Activated CD8-positive, alpha-beta memory T cell treated with anti-CD3 and anti-CD28 coated beads for 36 hours (primary cell): ENCODE measurements at regions not wholly inside any gene's neighbourhood (a gene's known extent, or its start where the extent isn't known, plus 50 kb on each side); places are given as distances from the start of the nearest gene placed in this dataset.

ENCODE experiments used
- CTCF ChIA-PET: fragments of 350-600 bp; sonication (Branson Sonifier 250); formaldehyde crosslinking; loops from one replicate; lab custom pipeline; 2021; ENCODE audit warnings: antibody characterized with exemption; lab: Charles Lee
- POLR2A ChIA-PET: fragments of 350-600 bp; sonication (Branson Sonifier 250); formaldehyde crosslinking; loops from one replicate; lab custom pipeline; 2021; ENCODE audit warnings: antibody characterized with exemption; lab: Charles Lee

DNA sequence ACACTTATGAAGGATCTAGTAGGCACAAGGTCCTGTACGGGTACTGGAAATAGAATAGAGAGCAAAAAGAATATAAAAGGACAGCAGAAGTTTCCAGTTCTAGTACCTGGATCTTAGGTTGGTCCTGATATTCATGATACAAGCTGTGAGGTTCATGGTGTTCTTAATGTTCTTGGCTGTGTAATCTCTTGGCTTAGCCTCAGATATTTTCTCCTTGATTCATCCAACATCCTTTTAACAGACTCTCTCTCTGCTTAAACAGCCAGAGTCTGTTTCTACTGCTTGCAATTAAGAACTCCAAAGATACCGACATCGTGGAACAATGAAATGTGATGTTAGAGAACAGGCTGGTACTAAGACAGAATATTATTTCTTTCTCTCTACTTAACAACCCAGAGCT, 49.9 kb downstream of the CNTN3 start:
- POLR2A ChIA-PET: no interaction called here
- CTCF ChIA-PET: no interaction called here

DNA sequence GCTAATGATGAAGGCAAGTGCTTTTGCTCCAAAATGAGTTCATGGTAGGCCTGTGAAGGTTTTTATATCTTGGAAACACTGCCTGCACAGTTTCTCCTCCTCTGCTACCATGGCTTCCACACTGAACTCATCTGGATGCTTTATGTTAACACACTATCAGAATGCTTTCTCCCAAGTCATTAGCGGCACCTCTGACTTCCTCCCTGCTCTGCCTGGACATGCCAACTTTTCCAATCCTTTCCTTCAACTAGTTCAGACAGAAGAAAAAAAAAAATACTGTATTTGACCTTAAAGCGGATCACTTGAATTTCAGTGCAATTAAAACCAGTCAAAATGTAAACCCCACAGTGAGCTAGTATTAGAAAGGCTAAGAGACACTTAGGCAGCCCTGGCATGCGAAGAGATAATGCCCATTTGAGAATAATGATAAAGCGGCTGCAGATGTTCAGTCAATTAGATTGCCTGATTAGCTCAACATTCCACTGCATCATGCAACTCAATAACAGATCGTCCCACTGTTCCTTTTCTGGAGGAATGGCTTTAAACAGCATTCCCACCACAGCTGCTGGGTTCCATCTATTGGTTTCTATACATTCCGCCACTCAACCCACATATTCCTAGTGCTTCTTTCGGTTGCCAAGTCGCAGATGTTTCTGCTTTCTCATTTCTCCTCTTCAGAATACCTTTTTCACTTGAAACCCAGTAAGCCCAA, 51.7 kb downstream of the CNTN3 start:
- ChIA-PET CTCF (no interaction called here), POLR2A (no interaction called here)

DNA sequence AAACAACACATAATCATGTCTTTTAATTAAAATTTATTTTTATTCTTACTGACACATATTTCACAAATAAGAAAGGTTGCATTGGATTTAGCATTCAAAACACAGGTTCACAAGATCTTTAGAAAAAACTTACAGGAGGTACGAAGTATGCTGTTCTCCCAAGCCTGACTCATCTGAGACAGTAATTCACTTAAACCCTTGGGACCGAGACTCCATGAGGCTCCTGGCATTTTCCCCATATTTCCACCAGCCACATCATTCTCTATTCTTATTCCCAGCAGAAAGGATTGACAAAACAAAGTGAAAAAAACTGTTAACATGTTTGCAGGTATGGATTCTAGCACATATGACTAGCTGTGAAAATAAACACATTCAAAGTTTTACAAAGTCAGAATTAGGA, 52.6 kb downstream of the CNTN3 start:
- ChIA-PET POLR2A (no interaction called here), CTCF (no interaction called here)

DNA sequence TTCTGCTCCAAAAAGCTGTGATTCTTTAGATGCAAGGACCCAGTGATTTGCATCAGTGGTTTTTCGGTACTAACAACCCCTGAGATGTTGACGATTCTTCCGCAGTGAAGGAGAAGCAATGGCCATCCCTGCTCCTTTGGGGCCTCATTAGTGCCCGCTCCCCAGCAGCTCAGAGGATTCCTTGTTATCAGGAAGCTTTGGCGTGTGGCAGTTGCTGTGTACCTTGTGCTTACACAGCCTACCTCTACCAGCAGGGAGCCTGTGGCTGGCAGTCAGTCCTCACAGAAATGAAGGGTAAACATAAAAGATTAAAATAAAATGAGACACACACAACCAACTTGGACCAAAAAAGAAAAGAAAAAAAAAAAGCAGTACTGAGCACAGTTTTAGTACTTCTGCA, 55.2 kb downstream of the CNTN3 start:
- POLR2A ChIA-PET: no interaction called here
- CTCF ChIA-PET: no interaction called here

DNA sequence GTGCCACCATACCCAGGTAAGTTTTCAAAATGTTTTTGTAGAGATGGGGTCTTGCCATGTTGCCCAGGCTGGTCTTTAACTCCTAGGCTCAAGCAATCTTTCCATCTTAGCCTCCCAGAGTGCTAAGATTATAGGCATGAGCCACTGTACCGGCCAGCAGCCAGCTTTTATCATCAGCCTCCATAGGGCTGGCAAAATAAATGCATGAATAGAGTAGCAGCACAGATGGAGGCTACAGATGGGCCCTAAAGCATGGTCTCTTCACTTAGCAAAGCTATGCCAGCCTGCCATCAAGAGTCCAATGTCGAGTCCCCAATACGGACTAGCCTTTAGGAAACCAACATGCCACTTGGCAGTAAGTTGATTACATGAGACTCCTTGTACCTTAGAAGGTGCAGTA, 63.8 kb downstream of the CNTN3 start:
- POLR2A ChIA-PET: no interaction called here
- CTCF ChIA-PET: no interaction called here

DNA sequence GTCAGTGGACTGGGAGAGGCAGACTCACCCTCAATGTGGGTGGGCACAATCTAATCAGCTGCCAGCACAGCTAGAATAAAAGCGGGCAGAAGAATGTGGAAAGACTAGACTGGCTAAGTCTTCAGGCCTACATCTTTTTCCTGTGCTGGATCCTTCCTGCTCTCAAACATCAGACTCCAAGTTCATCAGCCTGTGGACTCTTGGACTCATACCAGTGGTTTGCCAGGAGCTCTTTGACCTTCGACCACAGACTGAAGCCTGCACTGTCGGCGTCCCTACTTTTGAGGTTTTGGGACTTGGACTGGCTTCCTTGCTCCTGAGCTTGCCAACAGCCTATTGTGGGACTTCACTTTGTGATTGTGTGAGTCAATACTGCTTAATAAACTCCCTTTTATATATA, 68.0 kb downstream of the CNTN3 start:
- POLR2A ChIA-PET: no interaction called here
- CTCF ChIA-PET: no interaction called here

DNA sequence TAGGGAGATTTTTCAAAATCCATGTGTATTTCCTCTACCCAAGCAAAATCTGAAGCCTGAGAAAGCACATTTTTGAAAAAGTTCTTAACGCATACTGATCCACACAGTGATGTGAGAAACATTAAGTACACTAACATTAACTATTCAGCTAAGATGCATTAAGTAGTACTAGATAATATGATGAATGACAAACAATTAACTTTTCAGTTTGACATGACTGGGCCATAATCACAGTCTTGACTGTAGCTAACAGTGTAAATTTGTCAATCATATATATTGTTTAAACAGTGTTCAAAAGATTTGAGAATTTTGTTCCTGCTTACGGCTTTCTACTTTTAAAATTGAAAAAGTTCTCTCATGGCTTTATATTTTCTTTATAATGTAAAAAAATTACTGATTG, 72.0 kb downstream of the CNTN3 start:
- POLR2A ChIA-PET: no interaction called here
- CTCF ChIA-PET: no interaction called here

DNA sequence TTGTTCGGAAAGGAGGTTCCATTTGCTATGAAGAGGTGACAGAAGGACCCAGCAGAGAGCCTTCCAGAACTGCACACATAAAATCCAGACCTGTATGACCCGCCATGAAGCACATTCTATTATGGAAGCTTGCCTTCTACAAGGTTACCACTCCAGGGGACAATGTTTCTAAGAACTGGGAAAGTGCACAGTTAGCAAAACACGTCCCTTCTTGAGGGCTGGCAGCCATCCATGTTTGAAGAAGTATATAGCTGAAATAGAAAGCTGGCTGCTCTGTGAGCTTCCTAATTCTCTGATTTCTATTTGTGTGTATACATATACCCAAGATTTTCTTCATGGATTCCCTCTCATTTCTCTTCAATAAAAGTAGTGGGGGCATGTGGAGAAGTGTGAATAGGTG, 74.6 kb downstream of the CNTN3 start:
- ChIA-PET POLR2A (no interaction called here), CTCF (no interaction called here)

DNA sequence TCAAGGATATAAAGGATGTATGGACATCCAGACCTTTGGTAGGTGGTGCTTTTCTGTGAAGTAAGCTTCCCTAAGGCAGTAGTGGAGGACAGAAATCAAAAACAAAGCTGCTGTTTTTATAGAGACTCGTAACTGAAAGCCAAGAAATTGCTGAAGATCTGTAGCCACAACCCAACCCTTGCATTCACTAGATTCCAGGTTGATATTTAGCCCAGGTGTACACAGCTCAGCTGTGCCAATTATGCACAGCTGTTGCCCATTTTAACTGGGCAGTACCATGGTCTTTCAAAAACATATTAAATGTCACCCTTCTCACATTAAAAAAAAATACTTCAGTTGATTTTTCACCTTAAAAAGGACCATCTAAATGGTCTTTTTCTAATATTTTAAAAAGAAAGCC, 75.8 kb downstream of the CNTN3 start:
- POLR2A ChIA-PET: no interaction called here
- CTCF ChIA-PET: no interaction called here

DNA sequence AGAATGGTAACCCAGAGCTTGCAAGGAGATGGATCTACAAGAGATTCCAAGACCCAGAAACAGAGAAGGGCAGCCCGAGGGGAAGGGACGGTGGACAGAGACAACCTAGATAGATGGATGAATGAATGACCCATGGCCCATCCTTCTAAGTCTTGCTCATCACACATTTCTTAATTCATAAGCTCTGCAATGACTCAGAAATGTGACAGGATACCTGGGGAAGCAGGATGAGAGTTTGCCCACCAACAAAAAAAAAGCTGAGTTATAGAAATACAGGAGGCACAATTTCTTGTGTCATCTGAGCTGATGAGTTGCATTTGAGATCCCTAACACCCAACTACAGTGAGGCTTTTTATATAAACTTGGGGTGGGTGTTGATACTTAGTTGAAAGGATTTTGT, 76.6 kb downstream of the CNTN3 start:
- ChIA-PET CTCF (no interaction called here), POLR2A (no interaction called here)

DNA sequence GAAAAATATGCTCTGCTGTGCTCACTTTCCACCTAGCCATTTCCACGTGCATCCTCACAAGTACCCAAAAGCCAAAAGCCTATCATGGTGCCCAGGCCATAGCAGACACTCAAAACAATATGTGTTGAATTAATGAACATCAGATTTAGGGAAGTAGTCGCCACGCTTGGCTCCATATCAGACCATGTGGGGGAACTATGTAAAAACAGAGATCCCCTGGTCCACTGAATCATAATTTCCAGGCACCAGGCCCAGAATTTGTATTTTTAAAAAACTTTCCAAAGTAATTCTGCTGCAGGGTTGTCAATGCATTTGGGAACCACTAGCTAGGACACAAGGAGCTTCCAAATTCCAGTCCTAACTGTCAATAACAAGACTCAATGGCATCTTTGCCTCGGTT, 77.3 kb downstream of the CNTN3 start:
- ChIA-PET CTCF (no interaction called here), POLR2A (no interaction called here)

DNA sequence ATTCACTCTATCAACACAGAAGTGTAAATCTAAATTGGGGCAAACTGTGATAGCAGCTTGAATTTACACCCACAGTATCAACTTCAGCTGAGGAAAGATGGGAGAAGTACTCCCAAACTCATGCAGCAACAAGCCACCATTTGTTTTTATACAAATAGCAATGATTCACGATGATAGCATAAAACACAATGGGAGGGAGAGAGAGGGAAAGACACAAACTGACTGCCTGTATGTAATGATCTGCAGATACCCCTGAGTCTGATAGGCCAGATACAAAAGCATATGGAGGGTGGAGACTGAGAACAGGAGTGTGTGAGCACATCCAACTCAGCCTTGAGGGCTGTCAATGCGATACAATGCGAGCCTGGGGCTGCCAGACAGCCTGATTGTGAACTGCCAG, 79.2 kb downstream of the CNTN3 start:
- ChIA-PET POLR2A (no interaction called here), CTCF (no interaction called here)

DNA sequence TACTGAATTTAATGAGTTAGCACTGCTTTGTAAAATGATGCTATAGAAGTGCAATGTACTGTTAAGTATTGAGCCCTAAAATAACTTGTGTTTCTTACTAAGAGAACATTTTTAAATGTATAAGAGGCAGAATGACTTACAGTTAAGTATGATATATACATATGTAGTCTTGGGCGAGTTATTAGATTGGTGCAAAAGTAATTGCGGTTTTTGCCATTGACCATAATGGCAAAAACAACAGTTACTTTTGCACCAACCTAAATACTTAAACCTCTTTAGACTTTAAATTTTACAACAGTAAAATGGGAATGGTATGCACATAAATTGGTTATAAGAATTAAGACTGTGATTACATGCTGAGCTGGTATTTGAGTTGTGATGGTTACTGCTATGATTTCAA, 79.8 kb downstream of the CNTN3 start:
- CTCF ChIA-PET: no interaction called here

DNA sequence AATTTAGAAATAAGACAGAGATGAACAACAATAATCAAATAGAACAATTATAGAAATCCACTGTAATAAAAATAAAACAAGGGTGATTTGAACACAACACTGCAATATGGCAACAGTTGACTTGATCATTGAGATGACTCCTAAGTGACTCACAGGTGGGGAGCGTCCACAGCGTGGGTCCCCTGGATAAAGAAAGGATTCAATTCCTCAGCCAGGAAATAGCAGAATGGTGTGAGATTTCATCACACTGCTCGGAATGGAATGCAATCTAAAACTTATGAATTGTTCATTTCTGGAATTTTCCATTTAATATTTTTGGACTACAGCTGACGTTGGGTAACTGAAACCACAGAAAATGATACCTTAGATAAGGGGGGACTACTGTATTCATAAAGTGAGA, 82.0 kb downstream of the CNTN3 start:
- CTCF ChIA-PET: no interaction called here
- POLR2A ChIA-PET: no interaction called here

More for the DNA sequence above, 79.8 kb downstream of the CNTN3 start:
- POLR2A ChIA-PET: no interaction called here

DNA sequence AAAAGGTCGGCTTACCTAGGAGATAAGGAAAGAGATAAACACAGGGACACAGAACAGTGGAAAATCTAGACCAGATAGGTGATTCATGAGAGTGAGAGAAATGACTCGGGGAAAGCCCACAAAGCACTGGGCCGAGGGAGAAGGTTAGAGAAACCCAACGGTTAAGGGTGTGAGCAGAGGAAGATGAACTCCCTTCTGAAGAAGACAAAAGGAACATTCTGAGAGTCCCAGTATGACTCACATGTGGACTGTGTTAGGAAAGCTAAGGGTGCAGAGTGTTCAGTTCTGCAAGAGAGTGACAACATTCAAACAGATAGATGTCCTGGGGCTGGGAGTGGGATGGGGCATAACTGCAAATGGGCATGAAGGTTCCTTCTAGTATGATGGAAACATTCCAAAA, 83.0 kb downstream of the CNTN3 start:
- ChIA-PET POLR2A (no interaction called here), CTCF (no interaction called here)

DNA sequence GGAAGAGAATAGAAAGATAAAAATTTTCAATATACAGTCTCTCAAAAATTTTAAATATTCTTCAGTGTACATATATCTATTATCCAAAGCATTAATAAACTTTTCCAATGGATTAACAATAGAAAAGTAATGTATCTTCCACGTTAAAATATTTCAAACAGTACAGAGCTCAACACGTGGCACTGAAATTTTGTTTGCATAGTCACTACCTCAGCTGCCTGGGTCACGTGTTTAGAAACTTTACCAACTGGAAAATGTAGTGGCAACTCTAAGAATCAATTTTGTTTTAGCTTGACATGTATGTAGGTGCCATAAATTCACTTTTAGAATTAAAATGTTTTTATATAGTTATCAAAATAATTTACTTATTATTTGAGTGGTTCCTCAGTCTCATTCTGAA, 85.3 kb downstream of the CNTN3 start:
- POLR2A ChIA-PET: no interaction called here
- CTCF ChIA-PET: no interaction called here

DNA sequence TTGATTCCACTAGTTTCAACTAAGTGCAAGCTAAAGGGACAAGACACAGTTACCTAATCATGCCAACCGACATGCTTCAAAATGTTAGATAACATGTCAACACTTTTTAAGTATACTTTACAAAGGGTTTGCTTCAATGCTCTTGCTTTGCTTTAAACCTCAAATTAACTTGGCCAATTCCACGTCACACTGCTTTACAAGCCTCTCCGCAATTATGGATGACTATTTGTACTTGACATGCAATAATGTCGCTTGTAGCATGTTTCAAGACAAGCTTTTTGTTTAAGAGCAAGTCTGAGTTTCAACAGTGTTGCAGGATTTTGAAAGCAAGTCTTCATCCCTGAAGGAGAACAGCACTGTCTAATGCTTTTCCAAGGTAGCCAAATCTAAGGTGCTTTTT, 86.9 kb downstream of the CNTN3 start:
- POLR2A ChIA-PET: no interaction called here
- CTCF ChIA-PET: no interaction called here

DNA sequence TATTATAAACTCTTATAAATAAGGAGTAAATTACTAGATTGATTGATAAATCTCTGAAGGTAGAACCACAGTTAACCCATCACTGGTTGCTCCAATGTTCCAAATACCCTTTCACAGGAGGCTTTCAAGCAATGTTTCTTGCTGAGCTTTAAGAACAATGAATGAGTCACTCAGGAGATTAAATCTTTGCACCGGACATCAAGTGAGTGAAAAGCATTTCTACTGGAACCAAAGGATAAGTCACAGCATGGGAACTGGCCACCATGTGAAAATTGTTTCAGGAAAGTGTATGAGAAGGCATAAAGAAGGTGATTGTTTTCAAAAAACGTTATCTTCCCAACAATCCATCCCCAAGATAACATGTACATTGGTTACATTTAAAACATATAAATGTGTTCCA, 90.6 kb downstream of the CNTN3 start:
- ChIA-PET CTCF (no interaction called here), POLR2A (no interaction called here)

DNA sequence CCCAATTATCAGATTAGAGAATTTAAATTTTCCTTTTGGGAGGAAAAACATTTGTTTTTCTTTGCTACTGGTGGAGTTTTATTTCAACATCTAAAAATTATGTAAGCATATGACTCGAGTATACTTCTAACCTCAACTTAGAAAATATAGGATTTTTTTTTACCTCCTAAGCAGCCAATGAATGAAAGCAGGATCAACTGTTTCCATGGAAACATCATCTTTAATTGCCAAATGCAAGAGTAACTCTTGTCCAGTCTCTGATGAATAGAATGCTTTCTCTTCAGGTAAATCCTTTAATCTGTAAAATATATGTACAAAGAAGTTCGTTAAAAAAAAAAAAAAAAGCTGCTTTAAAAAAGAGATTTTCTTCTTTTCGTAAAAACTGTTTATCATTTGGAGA, 93.6 kb downstream of the CNTN3 start:
- CTCF ChIA-PET: no interaction called here
- POLR2A ChIA-PET: no interaction called here

DNA sequence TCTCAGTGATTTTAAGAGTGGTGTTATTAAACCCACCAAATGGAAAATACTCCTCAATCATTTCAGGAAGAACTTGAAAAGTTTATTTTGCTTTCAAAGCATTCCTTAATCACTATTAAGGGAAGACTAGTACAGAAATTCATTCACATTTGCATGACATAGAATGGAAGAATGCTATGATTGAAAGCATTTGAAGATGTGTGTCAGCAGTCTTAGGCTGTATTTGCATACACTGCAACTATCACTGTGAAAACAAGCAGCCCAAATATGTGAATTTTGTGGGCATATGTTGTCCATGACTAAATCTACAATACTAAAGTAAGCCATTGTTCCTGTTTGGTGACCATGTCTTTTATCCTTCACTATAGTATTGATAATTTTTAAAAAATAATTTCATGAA, 95.8 kb downstream of the CNTN3 start:
- CTCF ChIA-PET: no interaction called here
- POLR2A ChIA-PET: no interaction called here

DNA sequence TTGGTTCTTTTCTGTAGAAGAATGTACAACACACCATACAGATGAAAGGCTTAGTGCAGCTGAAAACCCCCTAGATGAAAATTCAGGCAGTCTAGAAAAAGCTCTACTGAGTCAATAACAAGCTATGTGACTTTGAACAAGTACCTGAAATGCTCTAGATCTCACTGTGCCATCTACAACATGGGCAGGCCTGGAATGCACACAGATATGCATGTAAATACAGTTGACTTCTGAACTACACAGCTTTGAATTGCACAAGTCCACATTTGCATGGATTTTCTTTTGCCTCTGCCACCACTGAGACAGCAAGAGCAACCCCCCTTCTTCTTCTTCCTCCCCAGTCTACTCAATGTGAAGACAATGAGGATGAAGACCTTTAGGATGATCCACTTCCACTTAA, 98.4 kb downstream of the CNTN3 start:
- POLR2A ChIA-PET: no interaction called here

DNA sequence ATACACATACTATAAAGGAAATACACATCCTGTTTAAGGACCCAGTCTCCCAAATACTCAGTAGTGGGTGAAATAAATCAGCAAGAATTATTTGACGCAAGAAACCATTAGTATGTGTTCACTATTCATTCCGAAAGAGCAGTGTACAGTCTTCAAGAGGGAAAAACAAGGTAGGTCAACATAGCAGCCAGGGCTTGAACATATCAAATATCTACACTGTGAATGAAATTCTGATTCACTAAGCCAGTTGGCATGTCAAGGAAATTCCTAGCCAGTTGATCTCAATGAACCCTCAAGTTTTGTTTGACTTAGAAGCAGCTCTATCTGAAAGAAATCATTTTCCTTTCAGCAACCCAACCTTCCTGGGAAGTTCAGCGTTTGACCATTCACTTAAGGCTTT, 99.0 kb downstream of the CNTN3 start:
- ChIA-PET CTCF (no interaction called here), POLR2A (no interaction called here)

More for the DNA sequence above, 98.4 kb downstream of the CNTN3 start:
- CTCF ChIA-PET: no interaction called here
